Omental fat pad (tissue), 3 donors: ENCODE measurements at regions not wholly inside any gene's neighbourhood (a gene's known extent, or its start where the extent isn't known, plus 50 kb on each side); places are given as distances from the start of the nearest gene placed in this dataset.

Experiments
- ATAC-seq: fragments of 150-250 bp; one replicate; pipeline ENCODE4 v1.9.1; 2016; ENCODE audit warnings: mild to moderate bottlenecking, moderate library complexity; ENCODE audit not compliant: low FRiP score
- DNase-seq: peaks from one replicate; pipeline ENCODE4 v3.0.0-alpha.2; 2019; ENCODE audit warnings: low spot score
- CTCF ChIP-seq, 3 donors: fragments of 450-650 bp; IDR thresholded peaks; one replicate each; pipeline ENCODE4 v1.5.1; 2016 to 2017; ENCODE audit warnings: antibody characterized with exemption in 3 of 3, mild to moderate bottlenecking in 3 of 3, moderate library complexity in 2 of 3

- no peak for TF ChIP-seq CTCF (IDR thresholded peaks at IDR 0.05)
- DNase-seq (no peak), ATAC-seq (no peak)
These were observed 476.8 kb downstream of the C3orf38 start for GRCh38 chr3:88626456-88627120.

GRCh38 chr3:88628901-88629300, 478.5 kb upstream of the EPHA3 start:
- DNase-seq: no peak
- ATAC-seq: no peak
- no peak for TF ChIP-seq CTCF (IDR thresholded peaks at IDR 0.05)

- DNase-seq (no peak), ATAC-seq (no peak)
- no peak for TF ChIP-seq CTCF (IDR thresholded peaks at IDR 0.05)
These were observed 475.2 kb upstream of the EPHA3 start for GRCh38 chr3:88632226-88632625.

GRCh38 chr3:88640581-88640980, 466.8 kb upstream of the EPHA3 start:
- no peak for TF ChIP-seq CTCF (IDR thresholded peaks at IDR 0.05)
- no peak for DNase-seq
- no peak for ATAC-seq

- ATAC-seq (no peak), DNase-seq (no peak)
- no peak for TF ChIP-seq CTCF (IDR thresholded peaks at IDR 0.05)
These were observed 466.3 kb upstream of the EPHA3 start for GRCh38 chr3:88641033-88641604.

GRCh38 chr3:88657459-88657858, 450.0 kb upstream of the EPHA3 start:
- DNase-seq (no peak), ATAC-seq (no peak)
- no peak for TF ChIP-seq CTCF (IDR thresholded peaks at IDR 0.05)

GRCh38 chr3:88661433-88661824, 446.0 kb upstream of the EPHA3 start:
- TF ChIP-seq CTCF (IDR thresholded peaks at IDR 0.05): no peak
- ATAC-seq (no peak), DNase-seq (no peak)
